Peyer's patch (tissue), 4 donors: ENCODE measurements at regions not wholly inside any gene's neighbourhood (a gene's known extent, or its start where the extent isn't known, plus 50 kb on each side); places are given as distances from the start of the nearest gene placed in this dataset.

Experiments used
- DNase-seq, 3 donors: peaks; one replicate each; pipeline ENCODE4 v3.0.0-alpha.2; 2017 to 2019
- H3K27ac ChIP-seq, 4 donors: fragments of 200-600 bp; sonication (generic); one replicate each; pipeline ENCODE4 v1.5.1; 2016 to 2019
- H3K27me3 ChIP-seq, 2 donors: fragments of 200-600 bp; sonication (generic); one replicate each; pipeline ENCODE4 v1.5.1; 2019
- H3K36me3 ChIP-seq, 3 donors: fragments of 200-600 bp; sonication (generic); one replicate each; pipeline ENCODE4 v1.5.1; 2016 to 2019
- H3K4me1 ChIP-seq, 4 donors: fragments of 200-600 bp; sonication (generic); one replicate each; pipeline ENCODE4 v1.5.1; 2016 to 2019
- H3K4me3 ChIP-seq, 4 donors: fragments of 200-600 bp; sonication (generic); 1 replicate in 3 of 4; 2 replicates in 1 of 4; pipeline ENCODE4 v1.5.1; 2016 to 2019; ENCODE audit warnings: mild to moderate bottlenecking in 1 of 4
- H3K9me3 ChIP-seq, 4 donors: fragments of 200-600 bp; sonication (generic); one replicate each; pipeline ENCODE4 v1.5.1; 2016 to 2019; ENCODE audit warnings: mild to moderate bottlenecking in 1 of 4
- POLR2A ChIP-seq, 2 donors: fragments of 450-650 bp; IDR thresholded peaks; one replicate each; pipeline ENCODE4 v1.5.1; 2017; ENCODE audit warnings: antibody characterized with exemption in 2 of 2, mild to moderate bottlenecking in 2 of 2, moderate library complexity in 2 of 2
- TF ChIP-seq, protein P1 (sequence below), 6 experiments: fragments of 450-650 bp in 4 of 6; fragments of 200-600 bp in 2 of 6; sonication (generic) in 1 of 6; IDR thresholded peaks; one replicate each; pipeline ENCODE4 v1.5.1; 2017 to 2019; ENCODE audit warnings: antibody characterized with exemption in 6 of 6, mild to moderate bottlenecking in 3 of 6, moderate library complexity in 1 of 6

DNA sequence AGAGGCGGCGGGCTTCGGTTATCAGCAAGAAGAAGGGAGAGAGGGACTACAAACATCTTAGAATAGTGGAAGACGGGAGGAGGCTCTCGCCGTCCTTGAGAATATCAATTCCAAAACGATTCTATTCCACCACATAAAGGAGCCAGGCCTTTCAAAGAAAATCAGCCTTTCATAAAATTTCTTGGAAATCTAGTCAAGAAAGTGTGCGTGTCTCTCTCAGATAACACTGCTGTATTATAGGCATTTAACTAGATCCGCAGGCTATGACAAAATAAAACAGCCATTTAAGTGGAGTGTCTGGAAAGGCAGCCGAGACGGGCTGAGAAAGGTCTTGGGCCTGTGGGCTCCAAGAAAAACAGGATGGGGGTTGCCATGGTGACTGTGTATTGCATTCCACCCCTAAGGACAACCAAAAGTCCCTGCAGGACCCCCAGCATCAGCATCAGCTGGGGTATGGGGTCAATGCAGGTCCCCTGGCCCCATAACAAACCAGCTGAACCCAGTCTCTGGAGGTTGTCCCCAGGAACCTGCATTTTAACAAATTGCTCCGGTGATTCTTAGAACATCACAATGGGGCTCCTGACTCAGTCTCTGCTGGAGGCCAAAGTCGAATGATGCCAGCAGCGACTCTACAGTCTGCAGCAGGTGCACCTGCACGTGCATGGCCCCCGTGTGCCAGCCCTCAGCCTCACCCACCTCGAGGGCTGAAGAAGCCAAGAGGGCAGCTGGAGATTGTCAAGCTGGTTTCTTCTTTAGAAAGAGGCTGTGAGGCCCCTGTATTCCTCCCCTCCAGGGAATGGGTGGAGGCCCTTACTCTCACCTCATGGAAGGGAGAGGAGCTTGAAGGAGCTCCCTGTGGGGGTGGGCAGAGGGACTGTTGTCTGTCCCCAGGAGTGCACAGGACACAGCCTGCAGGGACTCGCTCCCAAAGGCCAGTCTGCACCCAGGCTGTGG, 287.4 kb downstream of the NPHP4 start:
- H3K27me3 ChIP-seq: no peaks in the 10 kb centered on the region

DNA sequence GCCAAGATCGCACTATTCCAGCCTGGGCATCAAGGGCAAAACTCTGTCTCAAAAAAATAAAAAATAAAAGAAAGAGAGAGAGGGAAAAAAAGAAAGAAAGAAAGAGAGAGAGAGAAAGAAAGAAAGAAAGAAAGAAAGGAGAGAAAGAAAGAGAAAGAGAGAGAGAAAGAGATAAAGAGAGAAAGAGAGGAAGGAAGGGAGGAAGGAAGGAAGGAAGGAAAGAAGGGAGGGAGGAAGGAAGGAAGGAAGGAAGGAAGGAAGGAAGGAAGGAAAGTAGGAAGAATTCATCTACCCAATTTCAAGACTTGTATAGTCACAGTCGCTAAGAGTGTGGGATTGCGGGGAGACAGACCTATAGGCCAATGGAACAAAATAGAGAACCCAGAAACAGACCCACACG, 290.6 kb downstream of the NPHP4 start:
- no peaks in the 10 kb centered on the region for H3K36me3 ChIP-seq

More for the DNA sequence above, 287.4 kb downstream of the NPHP4 start:
- TF ChIP-seq POLR2A (IDR thresholded peaks at IDR 0.05): no peak
- TF ChIP-seq, protein P1, sequence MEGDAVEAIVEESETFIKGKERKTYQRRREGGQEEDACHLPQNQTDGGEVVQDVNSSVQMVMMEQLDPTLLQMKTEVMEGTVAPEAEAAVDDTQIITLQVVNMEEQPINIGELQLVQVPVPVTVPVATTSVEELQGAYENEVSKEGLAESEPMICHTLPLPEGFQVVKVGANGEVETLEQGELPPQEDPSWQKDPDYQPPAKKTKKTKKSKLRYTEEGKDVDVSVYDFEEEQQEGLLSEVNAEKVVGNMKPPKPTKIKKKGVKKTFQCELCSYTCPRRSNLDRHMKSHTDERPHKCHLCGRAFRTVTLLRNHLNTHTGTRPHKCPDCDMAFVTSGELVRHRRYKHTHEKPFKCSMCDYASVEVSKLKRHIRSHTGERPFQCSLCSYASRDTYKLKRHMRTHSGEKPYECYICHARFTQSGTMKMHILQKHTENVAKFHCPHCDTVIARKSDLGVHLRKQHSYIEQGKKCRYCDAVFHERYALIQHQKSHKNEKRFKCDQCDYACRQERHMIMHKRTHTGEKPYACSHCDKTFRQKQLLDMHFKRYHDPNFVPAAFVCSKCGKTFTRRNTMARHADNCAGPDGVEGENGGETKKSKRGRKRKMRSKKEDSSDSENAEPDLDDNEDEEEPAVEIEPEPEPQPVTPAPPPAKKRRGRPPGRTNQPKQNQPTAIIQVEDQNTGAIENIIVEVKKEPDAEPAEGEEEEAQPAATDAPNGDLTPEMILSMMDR (IDR thresholded peaks at IDR 0.05): no peak
- Histone ChIP-seq H3K9me3 (no peaks in the 10 kb centered on the region), H3K4me3 (no peak overlapping the region), H3K27ac (no peak overlapping the region), H3K4me1 (no peaks in the 10 kb centered on the region), H3K36me3 (no peaks in the 10 kb centered on the region)
- DNase-seq: no peak

DNA sequence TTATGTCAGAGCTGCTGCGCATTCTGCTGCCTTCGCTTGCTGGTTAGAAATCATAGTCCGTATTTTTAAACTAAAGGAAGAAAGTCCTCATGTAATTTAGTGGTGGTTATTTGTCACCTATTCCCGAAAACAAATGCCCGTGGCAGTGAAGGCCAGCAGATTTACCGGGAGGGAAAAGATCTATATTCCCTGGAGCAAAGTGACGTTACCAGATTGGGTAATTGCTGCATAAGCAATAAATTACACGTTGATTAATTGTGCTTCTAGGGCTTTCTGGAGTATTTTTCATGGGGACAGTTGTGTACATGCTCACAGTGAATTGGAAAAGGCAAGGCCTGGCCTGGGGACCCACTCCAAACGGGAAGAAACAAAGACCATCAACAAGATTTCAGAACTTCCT, 298.7 kb downstream of the NPHP4 start:
- Histone ChIP-seq H3K4me3 (no peak overlapping the region), H3K9me3 (no peaks in the 10 kb centered on the region), H3K27me3 (no peaks in the 10 kb centered on the region), H3K4me1 (no peaks in the 10 kb centered on the region), H3K36me3 (no peaks in the 10 kb centered on the region), H3K27ac (no peak overlapping the region)
- no peak for TF ChIP-seq POLR2A (IDR thresholded peaks at IDR 0.05)
- TF ChIP-seq, protein P1 (IDR thresholded peaks at IDR 0.05): no peak
- no peak for DNase-seq

More for the DNA sequence above, 290.6 kb downstream of the NPHP4 start:
- no peak for DNase-seq
- TF ChIP-seq POLR2A (IDR thresholded peaks at IDR 0.05): no peak
- TF ChIP-seq, protein P1 (IDR thresholded peaks at IDR 0.05): no peak
- Histone ChIP-seq H3K9me3 (no peaks in the 10 kb centered on the region), H3K27me3 (no peaks in the 10 kb centered on the region), H3K4me1 (no peaks in the 10 kb centered on the region), H3K27ac (no peak overlapping the region), H3K4me3 (no peak overlapping the region)

DNA sequence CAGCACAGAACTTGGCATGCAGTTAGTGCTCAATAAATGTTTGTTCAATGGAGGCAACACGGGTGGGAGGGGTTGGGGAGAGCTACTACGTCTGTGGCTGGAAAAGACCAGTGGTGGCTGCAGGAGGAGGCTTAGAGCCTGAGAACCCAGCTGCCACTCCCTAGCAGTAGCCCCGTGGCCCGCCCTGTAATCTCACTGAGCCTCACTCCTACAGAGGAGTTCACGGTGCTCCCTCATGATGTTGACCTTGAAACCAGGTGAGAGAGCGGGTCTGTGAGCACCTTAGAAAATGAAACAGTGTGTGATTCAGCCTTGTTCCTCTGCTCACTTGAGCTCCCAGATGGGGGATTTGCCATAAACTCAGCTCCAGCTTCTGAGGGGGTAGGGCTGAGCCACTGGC, 299.6 kb downstream of the NPHP4 start:
- Histone ChIP-seq H3K9me3 (no peaks in the 10 kb centered on the region), H3K36me3 (no peaks in the 10 kb centered on the region), H3K27me3 (no peaks in the 10 kb centered on the region), H3K4me1 (no peaks in the 10 kb centered on the region), H3K4me3 (no peak overlapping the region), H3K27ac (no peak overlapping the region)
- no peak for TF ChIP-seq POLR2A (IDR thresholded peaks at IDR 0.05)
- TF ChIP-seq, protein P1 (IDR thresholded peaks at IDR 0.05): no peak
- DNase-seq: no peak

DNA sequence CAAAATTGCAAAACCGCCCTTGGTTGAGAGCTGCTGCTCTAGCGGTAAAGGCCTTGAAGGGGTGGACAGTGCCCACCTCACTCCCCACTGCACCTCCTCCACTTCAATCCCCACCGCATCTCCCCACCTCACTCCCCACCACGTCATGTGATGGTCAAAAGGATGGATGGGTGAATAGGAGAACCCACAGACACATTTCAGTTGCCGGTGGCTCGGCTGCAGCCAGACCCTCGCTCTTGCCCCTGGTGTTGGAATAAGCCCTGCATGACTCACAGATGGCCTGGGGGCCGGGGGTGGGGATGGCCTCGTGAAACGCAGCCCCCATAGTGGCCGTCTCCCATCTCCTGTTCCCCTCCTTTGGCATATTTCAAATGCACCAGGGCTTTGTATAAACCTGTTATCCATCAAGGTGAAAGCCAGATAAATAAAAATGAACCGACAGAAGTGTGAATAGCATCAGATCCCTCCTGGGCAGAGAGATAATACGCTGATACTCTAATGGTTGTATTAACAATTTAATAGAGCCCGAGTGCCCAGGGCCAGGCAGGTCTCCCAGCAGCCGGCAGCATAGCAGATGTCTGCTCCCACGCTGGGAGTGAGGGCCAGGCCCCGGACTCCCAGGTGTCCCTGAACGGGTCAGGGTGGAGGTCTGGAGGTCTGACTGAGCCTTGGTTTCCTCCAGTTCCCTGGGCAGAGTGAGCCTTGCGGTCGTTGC, 300.3 kb downstream of the NPHP4 start:
- Histone ChIP-seq H3K36me3 (no peaks in the 10 kb centered on the region), H3K27ac (no peak overlapping the region), H3K27me3 (no peaks in the 10 kb centered on the region), H3K4me1 (no peaks in the 10 kb centered on the region), H3K9me3 (no peaks in the 10 kb centered on the region), H3K4me3 (no peak overlapping the region)
- no peak for DNase-seq
- TF ChIP-seq, protein P1 (IDR thresholded peaks at IDR 0.05): no peak
- TF ChIP-seq POLR2A (IDR thresholded peaks at IDR 0.05): no peak
